IMR-90 (cell line): ENCODE measurements at regions not wholly inside any gene's neighbourhood (a gene's known extent, or its start where the extent isn't known, plus 50 kb on each side); places are given as distances from the start of the nearest gene placed in this dataset.

ENCODE experiments used
- ATAC-seq: fragments of 200-7000 bp; cut with Tn5 transposase; 2 replicates; pipeline ENCODE4 v1.9.1; 2020; ENCODE audit warnings: low read depth, mild to moderate bottlenecking, moderate library complexity
- BruUV-seq: library from RNA; stranded (reverse); fragments of 400-500 nt; replicated peaks from 2 replicates; lab custom pipeline; 2021; lab: Mats Ljungman, UMichigan
- CTCF ChIA-PET: fragments of 300-600 bp; formaldehyde crosslinking; extraction: SDS; loops from one replicate; lab custom pipeline; 2021; ENCODE audit warnings: antibody characterized with exemption; lab: Yijun Ruan, JAX
- POLR2A ChIA-PET: fragments of 300-600 bp; sonication (Branson Sonifier 250); formaldehyde crosslinking; loops from one replicate; lab custom pipeline; 2022; ENCODE audit warnings: antibody characterized with exemption; ENCODE audit not compliant: unreplicated experiment; lab: Charles Lee
- DNase-seq: peaks from one replicate; pipeline ENCODE4 v3.0.0; 2013
- H2AFZ ChIP-seq: replicated peaks from 2 replicates; pipeline ENCODE3; 2013; ENCODE audit warnings: low read length, mild to moderate bottlenecking; ENCODE audit not compliant: poor library complexity
- H2AK5ac ChIP-seq: 2 replicates; pipeline ENCODE4 v1.6.1; 2013; ENCODE audit warnings: low read depth, low read length, inconsistent platforms
- H2AK9ac ChIP-seq: replicated peaks from 2 replicates; pipeline ENCODE3; 2013; ENCODE audit warnings: mild to moderate bottlenecking, low read depth, low read length, moderate library complexity; ENCODE audit not compliant: poor library complexity
- H2BK120ac ChIP-seq: 2 replicates; pipeline ENCODE4 v1.6.1; 2013; ENCODE audit warnings: low read depth, low read length, inconsistent platforms
- H2BK15ac ChIP-seq: 3 replicates; pipeline ENCODE4 v1.6.1; 2013; ENCODE audit warnings: low read depth, low read length, inconsistent platforms
- H2BK20ac ChIP-seq: 2 replicates; pipeline ENCODE4 v1.6.1; 2013; ENCODE audit warnings: low read depth, mild to moderate bottlenecking, inconsistent platforms, low read length, moderate library complexity
- H2BK5ac ChIP-seq: 2 replicates; pipeline ENCODE4 v1.6.1; 2013; ENCODE audit warnings: mild to moderate bottlenecking, low read depth, low read length, inconsistent platforms; ENCODE audit not compliant: poor library complexity, severe bottlenecking
- H3K14ac ChIP-seq: replicated peaks from 2 replicates; pipeline ENCODE4 v1.6.1; 2013; ENCODE audit warnings: low read depth, low read length, inconsistent platforms
- H3K18ac ChIP-seq: 2 replicates; pipeline ENCODE4 v1.6.1; 2013; ENCODE audit warnings: low read depth, low read length, control low read depth
- H3K23ac ChIP-seq: 2 replicates; pipeline ENCODE4 v1.6.1; 2013; ENCODE audit warnings: low read depth, low read length, inconsistent platforms
- H3K27ac ChIP-seq: 2 replicates; pipeline ENCODE4 v1.5.1; 2013; ENCODE audit warnings: mild to moderate bottlenecking, control low read depth, low read length; ENCODE audit not compliant: insufficient read depth
- H3K27me3 ChIP-seq: 2 replicates; pipeline ENCODE4 v1.6.1; 2013; ENCODE audit warnings: low read length; ENCODE audit not compliant: control insufficient read depth, insufficient read depth
- H3K36me3 ChIP-seq: 2 replicates; pipeline ENCODE4 v1.6.1; 2013; ENCODE audit warnings: low read length, mixed read lengths; ENCODE audit not compliant: control insufficient read depth, insufficient read depth
- H3K4ac ChIP-seq: 2 replicates; pipeline ENCODE4 v1.6.1; 2013; ENCODE audit warnings: low read depth, low read length, inconsistent platforms
- H3K4me1 ChIP-seq: 2 replicates; pipeline ENCODE4 v1.6.1; 2013; ENCODE audit warnings: low read length, mixed read lengths; ENCODE audit not compliant: control insufficient read depth, insufficient read depth
- H3K4me2 ChIP-seq: 2 replicates; pipeline ENCODE4 v1.6.1; 2013; ENCODE audit warnings: low read depth, mild to moderate bottlenecking, control low read depth, low read length, moderate library complexity
- H3K4me3 ChIP-seq: 2 replicates; pipeline ENCODE4 v1.5.1; 2013; ENCODE audit warnings: low read depth, mild to moderate bottlenecking, control low read depth, low read length, moderate library complexity; ENCODE audit not compliant: insufficient read depth
- H3K56ac ChIP-seq: 2 replicates; pipeline ENCODE4 v1.6.1; 2013; ENCODE audit warnings: low read length, inconsistent platforms; ENCODE audit not compliant: insufficient read depth; ENCODE audit errors: extremely low read depth
- H3K79me1 ChIP-seq, 2 experiments: 2 replicates each; pipeline ENCODE4 v1.6.1; 2013; ENCODE audit warnings: low read length in 2 of 2, inconsistent platforms in 1 of 2, low read depth in 1 of 2
- H3K9ac ChIP-seq: 2 replicates; pipeline ENCODE4 v1.6.1; 2013; ENCODE audit warnings: low read depth, low read length, control low read depth
- H3K9me1 ChIP-seq: 2 replicates; pipeline ENCODE4 v1.6.1; 2013; ENCODE audit warnings: low read length, inconsistent platforms; ENCODE audit not compliant: insufficient read depth
- H3K9me3 ChIP-seq: 2 replicates; pipeline ENCODE4 v1.6.1; 2013; ENCODE audit warnings: low read length; ENCODE audit not compliant: control insufficient read depth, insufficient read depth
- H4K20me1 ChIP-seq: 2 replicates; pipeline ENCODE4 v1.6.1; 2013; ENCODE audit warnings: low read length, inconsistent platforms; ENCODE audit not compliant: insufficient read depth
- H4K5ac ChIP-seq: 2 replicates; pipeline ENCODE4 v1.6.1; 2013; ENCODE audit warnings: mild to moderate bottlenecking, low read depth, low read length, control low read depth
- H4K8ac ChIP-seq, 2 experiments: 2 replicates each; pipeline ENCODE4 v1.6.1; 2013; ENCODE audit warnings: low read depth in 2 of 2, low read length in 2 of 2, control low read depth in 1 of 2, inconsistent platforms in 1 of 2
- H4K91ac ChIP-seq: 2 replicates; pipeline ENCODE4 v1.6.1; 2013; ENCODE audit warnings: low read depth, low read length, inconsistent platforms; ENCODE audit not compliant: insufficient read depth
- BHLHE40 ChIP-seq: fragments of 150-350 bp; IDR thresholded peaks from 2 replicates; pipeline ENCODE4 v1.6.1; 2016; ENCODE audit warnings: mild to moderate bottlenecking, low read depth, low read length
- CEBPB ChIP-seq: IDR thresholded peaks from 2 replicates; pipeline ENCODE4 v1.6.1; 2012; ENCODE audit warnings: low read depth, low read length, improper control_type of control experiment
- CHD1 ChIP-seq: IDR thresholded peaks from 2 replicates; pipeline ENCODE4 v1.6.1; 2012; ENCODE audit warnings: low read depth, low read length, improper control_type of control experiment
- CTCF ChIP-seq: conservative IDR thresholded peaks from 2 replicates; pipeline ENCODE4 v1.5.1; 2012; ENCODE audit warnings: mild to moderate bottlenecking, low read depth, low read length, improper control_type of control experiment
- ELK1 ChIP-seq: fragments of 150-350 bp; IDR thresholded peaks from 2 replicates; pipeline ENCODE4 v1.6.1; 2016; ENCODE audit warnings: low read depth, mild to moderate bottlenecking, low read length, moderate library complexity, borderline replicate concordance
- FOS ChIP-seq: fragments of 150-350 bp; IDR thresholded peaks from 2 replicates; pipeline ENCODE4 v1.6.1; 2016; ENCODE audit warnings: low read depth, low read length
- MAFK ChIP-seq: IDR thresholded peaks from 2 replicates; pipeline ENCODE4 v1.6.1; 2012; ENCODE audit warnings: low read depth, low read length, improper control_type of control experiment
- MAZ ChIP-seq: IDR thresholded peaks from 2 replicates; pipeline ENCODE4 v1.6.1; 2012; ENCODE audit warnings: low read depth, mild to moderate bottlenecking, low read length, improper control_type of control experiment, moderate library complexity, borderline replicate concordance
- MXI1 ChIP-seq: IDR thresholded peaks from 2 replicates; pipeline ENCODE4 v1.6.1; 2012; ENCODE audit warnings: low read depth, mild to moderate bottlenecking, low read length, moderate library complexity, borderline replicate concordance
- NFE2L2 ChIP-seq: fragments of 150-350 bp; IDR thresholded peaks from 2 replicates; pipeline ENCODE4 v1.6.1; 2016; ENCODE audit warnings: low read depth, mild to moderate bottlenecking, low read length
- POLR2A ChIP-seq: IDR thresholded peaks from 2 replicates; pipeline ENCODE4 v1.6.1; 2012; ENCODE audit warnings: mild to moderate bottlenecking, low read depth, low read length
- RAD21 ChIP-seq: IDR thresholded peaks from 2 replicates; pipeline ENCODE4 v1.6.1; 2012; ENCODE audit warnings: low read length, improper control_type of control experiment
- RCOR1 ChIP-seq: IDR thresholded peaks from 2 replicates; pipeline ENCODE4 v1.6.1; 2012; ENCODE audit warnings: mild to moderate bottlenecking, low read length, improper control_type of control experiment; ENCODE audit not compliant: insufficient replicate concordance
- RFX5 ChIP-seq: IDR thresholded peaks from 2 replicates; pipeline ENCODE4 v1.8.0; 2012; ENCODE audit warnings: low read depth, mild to moderate bottlenecking, low read length, moderate library complexity
- SMC3 ChIP-seq: fragments of 150-350 bp; IDR thresholded peaks from 2 replicates; pipeline ENCODE4 v1.6.1; 2016; ENCODE audit warnings: low read depth, mild to moderate bottlenecking, antibody characterized with exemption, low read length, moderate library complexity
- USF2 ChIP-seq: fragments of 150-350 bp; IDR thresholded peaks from 2 replicates; pipeline ENCODE4 v1.6.1; 2017; ENCODE audit warnings: mild to moderate bottlenecking, antibody characterized with exemption, low read length, low read depth
- dilution Hi-C: fragments of 300-500 bp; cut with HindIII; formaldehyde crosslinking; loops from one replicate; pipeline ENCODE4 v1.14.3; 2018; ENCODE audit warnings: low sequenced_read_pairs; ENCODE audit not compliant: unreplicated experiment
- in situ Hi-C: fragments of 300-500 bp; cut with MboI; formaldehyde crosslinking; loops from 3 replicates; pipeline ENCODE4 v1.14.3; 2019; ENCODE audit warnings: low sequenced_read_pairs, inconsistent platforms, mixed read lengths
- intact Hi-C: fragments of 100-400 bp; cut with micrococcal nuclease; formaldehyde crosslinking; loops from 2 replicates; pipeline ENCODE4 v1.10.0; 2022

- H2BK20ac ChIP-seq, result peak overlapping the region; percentile 30; the same call in 1 of the 2 replicates
- H3K9me3 ChIP-seq, result no peaks in the 10 kb centered on the region
- H3K18ac ChIP-seq, result peak overlapping the region; percentile 77; the same call in 1 of the 2 replicates
- H3K36me3 ChIP-seq, result no peaks in the 10 kb centered on the region
- ATAC-seq (no peak), DNase-seq (peak; percentile 30)
- in situ Hi-C loops, result no loop called here
- no peak overlapping the region; the same call in 1 of the 2 replicates for H3K14ac ChIP-seq
- BruUV-seq, result no TSS peak
- 0 out of 2 replicates have a peak overlapping the region, but pooled peaks have one; percentile 31 for H4K91ac ChIP-seq
- TF ChIP-seq POLR2A (no peak), CTCF (no peak), NFE2L2 (no peak), RFX5 (no peak), RAD21 (no peak), FOS (no peak), MAFK (no peak), USF2 (no peak), RCOR1 (no peak), MAZ (no peak), MXI1 (no peak), CHD1 (no peak), CEBPB (no peak), BHLHE40 (no peak), SMC3 (no peak), ELK1 (no peak)
- H3K4me2 ChIP-seq, result no peak overlapping the region
- no peak overlapping the region for H3K9ac ChIP-seq
- H2BK15ac ChIP-seq, result peak overlapping the region; percentile 47; the same call in 1 of the 3 replicates
- no peaks in the 10 kb centered on the region for H3K9me1 ChIP-seq
- intact Hi-C loops, result no loop called here
- no peak overlapping the region for H3K4me3 ChIP-seq
- no peak overlapping the region for H2BK5ac ChIP-seq
- H3K4ac ChIP-seq, result 0 out of 2 replicates have a peak overlapping the region, but pooled peaks have one; percentile 43
- no peaks in the 10 kb centered on the region for H3K27me3 ChIP-seq
- H2AK9ac ChIP-seq, result no peak overlapping the region
- no peak overlapping the region for H2AK5ac ChIP-seq
- peak overlapping the region; percentile 39; the same call in 1 of the 2 replicates for H2BK120ac ChIP-seq
- ChIA-PET POLR2A (no interaction called here), CTCF (no interaction called here)
- no peak overlapping the region for H3K27ac ChIP-seq
- H3K4me1 ChIP-seq, result peaks cover 6% of the 10 kb centered on the region; the same call in 1 of the 2 replicates
- dilution Hi-C loops, result no loop called here
- H3K56ac ChIP-seq, result no peak overlapping the region
- H3K23ac ChIP-seq, result 0 out of 2 replicates have a peak overlapping the region, but pooled peaks have one; percentile 24
- H4K5ac ChIP-seq, result peak overlapping the region; percentile 78; the same call in 1 of the 2 replicates
- no peak overlapping the region for H2AFZ ChIP-seq
- no peak overlapping the region for H4K8ac ChIP-seq
- H4K20me1 ChIP-seq, result no peaks in the 10 kb centered on the region
- H3K79me1 ChIP-seq, result no peaks in the 10 kb centered on the region
Observed at GRCh38 chr15:38809621-38810020, 245.0 kb upstream of the RASGRP1 start.
